HL-60 (cell line): ENCODE measurements at regions not wholly inside any gene's neighbourhood (a gene's known extent, or its start where the extent isn't known, plus 50 kb on each side); places are given as distances from the start of the nearest gene placed in this dataset.

Experiments used
- GABPA ChIP-seq: IDR thresholded peaks from 2 replicates; pipeline ENCODE4 v1.6.1; 2012; ENCODE audit warnings: low read depth
- POLR2AphosphoS5 ChIP-seq: IDR thresholded peaks from 2 replicates; pipeline ENCODE4 v1.6.1; 2012; ENCODE audit warnings: low read depth
- TF ChIP-seq, protein P1 (sequence below): IDR thresholded peaks from one replicate; pipeline ENCODE4 v1.5.1; 2011; ENCODE audit warnings: low read length, control low read depth, inconsistent platforms; ENCODE audit not compliant: insufficient read depth

DNA sequence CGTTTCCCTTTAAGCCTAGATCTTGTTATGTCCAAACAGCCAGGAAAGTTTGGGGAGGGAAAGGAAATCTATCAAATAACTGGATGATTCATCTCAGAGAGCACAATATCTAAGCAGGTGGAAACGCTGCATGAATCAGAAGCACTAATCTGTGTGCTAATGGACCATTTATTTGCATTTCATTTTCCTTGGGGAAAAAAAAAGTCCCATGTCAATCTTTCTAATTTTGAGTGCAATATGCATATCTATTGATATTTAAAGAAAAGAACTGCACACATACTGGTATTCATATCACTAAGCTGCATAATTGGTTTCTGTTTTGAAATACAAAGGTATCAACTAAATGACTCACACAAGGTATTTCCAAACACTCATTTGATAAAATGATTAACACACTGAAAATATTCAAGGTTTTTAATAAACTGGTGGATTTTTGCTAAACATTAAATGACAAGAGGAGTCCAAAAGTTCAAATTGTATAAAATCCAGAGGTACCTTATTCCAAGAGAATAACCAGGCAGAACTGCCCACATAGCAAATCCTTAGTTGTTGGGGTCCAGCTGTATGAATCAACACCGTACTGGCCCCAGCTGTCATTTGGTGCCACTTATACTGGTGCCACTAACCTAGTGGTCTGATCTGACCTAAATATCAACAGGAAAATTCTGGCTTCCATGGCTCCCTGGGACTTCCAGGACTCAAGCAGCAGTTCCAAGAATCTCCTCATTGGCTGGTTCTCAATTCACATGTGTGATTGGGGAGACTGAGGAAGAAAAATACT is 122.2 kb upstream of the SP4 start:
- TF ChIP-seq, protein P1, sequence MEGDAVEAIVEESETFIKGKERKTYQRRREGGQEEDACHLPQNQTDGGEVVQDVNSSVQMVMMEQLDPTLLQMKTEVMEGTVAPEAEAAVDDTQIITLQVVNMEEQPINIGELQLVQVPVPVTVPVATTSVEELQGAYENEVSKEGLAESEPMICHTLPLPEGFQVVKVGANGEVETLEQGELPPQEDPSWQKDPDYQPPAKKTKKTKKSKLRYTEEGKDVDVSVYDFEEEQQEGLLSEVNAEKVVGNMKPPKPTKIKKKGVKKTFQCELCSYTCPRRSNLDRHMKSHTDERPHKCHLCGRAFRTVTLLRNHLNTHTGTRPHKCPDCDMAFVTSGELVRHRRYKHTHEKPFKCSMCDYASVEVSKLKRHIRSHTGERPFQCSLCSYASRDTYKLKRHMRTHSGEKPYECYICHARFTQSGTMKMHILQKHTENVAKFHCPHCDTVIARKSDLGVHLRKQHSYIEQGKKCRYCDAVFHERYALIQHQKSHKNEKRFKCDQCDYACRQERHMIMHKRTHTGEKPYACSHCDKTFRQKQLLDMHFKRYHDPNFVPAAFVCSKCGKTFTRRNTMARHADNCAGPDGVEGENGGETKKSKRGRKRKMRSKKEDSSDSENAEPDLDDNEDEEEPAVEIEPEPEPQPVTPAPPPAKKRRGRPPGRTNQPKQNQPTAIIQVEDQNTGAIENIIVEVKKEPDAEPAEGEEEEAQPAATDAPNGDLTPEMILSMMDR: no peak
- TF ChIP-seq POLR2AphosphoS5 (no peak), GABPA (no peak)
